Muscle of leg (tissue), 3 donors: ENCODE measurements at regions not wholly inside any gene's neighbourhood (a gene's known extent, or its start where the extent isn't known, plus 50 kb on each side); places are given as distances from the start of the nearest gene placed in this dataset.

Source experiments
- DNase-seq: peaks from one replicate; pipeline ENCODE4 v3.0.0; 2013
- H3K27ac ChIP-seq: one replicate; pipeline ENCODE4 v1.5.1; 2013; ENCODE audit warnings: mild to moderate bottlenecking, low read length, control low read depth
- H3K27me3 ChIP-seq: one replicate; pipeline ENCODE4 v1.6.1; 2013; ENCODE audit warnings: low read length; ENCODE audit not compliant: control insufficient read depth, insufficient read depth
- H3K36me3 ChIP-seq: one replicate; pipeline ENCODE4 v1.6.1; 2013; ENCODE audit warnings: low read length; ENCODE audit not compliant: control insufficient read depth, insufficient read depth
- H3K4me1 ChIP-seq: one replicate; pipeline ENCODE4 v1.6.1; 2013; ENCODE audit warnings: low read length; ENCODE audit not compliant: control insufficient read depth, insufficient read depth
- H3K4me3 ChIP-seq: one replicate; pipeline ENCODE4 v1.5.1; 2013; ENCODE audit warnings: low read length, control low read depth
- H3K9me3 ChIP-seq: replicated peaks from 2 replicates; pipeline ENCODE4 v1.6.1; 2013; ENCODE audit warnings: low read depth, low read length; ENCODE audit not compliant: control insufficient read depth
- WGBS: methylation state at CpG from one replicate; pipeline ENCODE4 v1.1.5; 2013; ENCODE audit warnings: missing lambda C conversion rate; ENCODE audit not compliant: insufficient coverage; 5-methylcytosine and 5-hydroxymethylcytosine counted together

GRCh38 chr5:92484484-92484883, 1096.5 kb downstream of the NR2F1-AS1 start:
- no peaks in the 10 kb centered on the region for H3K27me3 ChIP-seq
- no peak overlapping the region for H3K4me3 ChIP-seq
- no peaks in the 10 kb centered on the region for H3K36me3 ChIP-seq
- DNase-seq = no peak
- no peaks in the 10 kb centered on the region for H3K9me3 ChIP-seq
- H3K4me1 ChIP-seq = no peaks in the 10 kb centered on the region
- H3K27ac ChIP-seq = no peak overlapping the region

DNA sequence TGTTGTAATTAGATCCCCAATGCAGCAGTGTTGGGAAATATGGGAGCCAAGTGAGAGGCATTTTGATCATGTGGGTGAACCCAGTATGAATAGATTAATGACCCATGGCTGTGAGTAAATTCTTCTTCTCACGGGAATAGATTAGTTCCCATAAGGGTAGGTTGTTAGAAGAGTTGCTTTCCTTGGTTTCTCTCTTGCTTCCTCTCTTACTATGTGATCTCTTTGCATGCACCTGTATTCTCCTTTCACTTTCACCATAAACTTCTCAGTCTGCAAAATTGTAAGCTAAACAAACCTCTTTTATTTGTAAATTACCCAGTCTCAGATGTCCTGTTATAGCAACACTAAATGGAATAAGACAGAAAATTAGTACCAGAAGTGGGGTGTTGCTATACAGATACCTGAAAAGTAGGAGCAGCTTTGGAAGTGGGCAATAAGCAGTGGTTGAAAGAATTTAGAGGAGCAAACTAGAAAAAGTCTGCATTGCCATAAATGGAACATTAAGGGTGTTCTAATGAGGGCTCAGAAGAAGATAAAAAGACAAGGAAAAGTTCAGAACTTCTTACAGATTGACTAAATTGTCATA, 1090.0 kb upstream of the ARRDC3 start:
- no peak for DNase-seq
- no peaks in the 10 kb centered on the region for H3K27me3 ChIP-seq
- H3K36me3 ChIP-seq = no peaks in the 10 kb centered on the region
- H3K4me3 ChIP-seq = no peak overlapping the region
- H3K27ac ChIP-seq = no peak overlapping the region
- no peaks in the 10 kb centered on the region for H3K4me1 ChIP-seq
- WGBS = no CpG with 5 or more reads among the region's 1 CpG
- H3K9me3 ChIP-seq = peaks cover 6% of the 10 kb centered on the region

DNA sequence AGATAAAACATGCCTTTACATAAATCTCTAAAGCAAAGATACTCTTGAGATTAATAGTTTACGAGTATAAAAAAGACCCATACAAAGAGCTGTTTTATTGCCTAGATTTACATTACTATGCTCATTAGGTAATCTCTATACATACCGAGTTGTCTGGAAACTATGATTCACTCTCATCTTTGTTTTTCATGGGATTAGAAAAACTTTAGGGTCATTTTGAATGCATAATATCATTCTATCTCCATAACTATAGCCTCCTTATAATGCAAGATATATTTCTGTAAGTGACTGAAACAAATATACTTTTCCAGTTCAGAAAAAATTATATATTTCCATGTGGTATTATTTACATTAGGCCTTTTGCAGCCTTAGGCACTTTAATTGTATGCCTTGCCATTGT, 1088.7 kb upstream of the ARRDC3 start:
- Histone ChIP-seq H3K9me3 (peaks cover 6% of the 10 kb centered on the region), H3K27me3 (no peaks in the 10 kb centered on the region), H3K4me1 (no peaks in the 10 kb centered on the region), H3K27ac (no peak overlapping the region), H3K36me3 (no peaks in the 10 kb centered on the region), H3K4me3 (no peak overlapping the region)
- DNase-seq = no peak
- WGBS = no CpG with 5 or more reads among the region's 2 CpGs

DNA sequence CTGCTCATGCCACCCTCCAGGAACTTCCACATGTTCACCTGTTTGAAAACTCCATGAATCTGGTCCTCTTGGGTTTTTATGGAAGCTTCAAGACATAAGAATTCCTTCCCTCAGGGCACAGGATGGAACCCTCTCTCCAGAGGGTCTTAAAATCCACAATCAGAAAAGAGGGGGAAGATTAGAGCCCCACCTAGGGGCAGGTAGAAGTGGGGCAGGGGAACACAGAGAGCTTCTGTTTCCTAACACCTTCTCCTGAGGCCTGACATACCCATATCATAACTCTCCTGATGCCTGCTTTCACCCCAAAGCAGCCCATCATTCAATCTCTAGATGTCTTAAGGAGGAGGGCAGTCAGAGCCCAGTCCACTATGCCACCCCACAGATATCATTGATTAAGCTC, 1087.7 kb upstream of the ARRDC3 start:
- Histone ChIP-seq H3K9me3 (peaks cover 6% of the 10 kb centered on the region), H3K27me3 (no peaks in the 10 kb centered on the region), H3K4me3 (no peak overlapping the region), H3K36me3 (no peaks in the 10 kb centered on the region), H3K4me1 (no peaks in the 10 kb centered on the region), H3K27ac (no peak overlapping the region)
- no peak for DNase-seq

- DNase-seq = no peak
- Histone ChIP-seq H3K4me3 (no peak overlapping the region), H3K27me3 (no peaks in the 10 kb centered on the region), H3K36me3 (no peaks in the 10 kb centered on the region), H3K27ac (no peak overlapping the region), H3K4me1 (no peaks in the 10 kb centered on the region), H3K9me3 (peaks cover 5% of the 10 kb centered on the region)
- WGBS = 34% methylated on average over 3 of the region's 4 CpGs
These were observed 1085.2 kb upstream of the ARRDC3 start for GRCh38 chr5:92468295-92468694.

DNA sequence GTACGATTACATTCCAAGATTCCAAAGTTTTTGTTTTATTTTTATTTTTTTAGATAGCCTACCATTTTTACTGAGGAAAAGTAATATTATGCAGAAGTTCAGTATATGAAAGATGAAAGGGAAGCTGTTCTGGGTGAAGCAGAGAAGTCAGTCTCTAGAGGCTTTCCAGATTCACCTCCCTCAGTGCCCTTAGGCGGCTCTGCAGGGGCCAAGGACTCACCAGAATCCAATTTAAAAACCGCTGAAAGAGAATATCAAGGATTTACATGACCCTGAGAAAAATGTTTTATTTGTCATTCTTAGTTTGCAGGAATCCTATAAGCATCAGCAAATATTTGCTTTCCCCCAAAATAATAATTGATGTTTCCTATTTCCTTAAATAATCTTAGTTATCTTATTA, 1084.6 kb upstream of the ARRDC3 start:
- H3K4me1 ChIP-seq = no peaks in the 10 kb centered on the region
- DNase-seq = no peak
- no peak overlapping the region for H3K4me3 ChIP-seq
- H3K27me3 ChIP-seq = no peaks in the 10 kb centered on the region
- no CpG with 5 or more reads among the region's 3 CpGs for WGBS
- no peaks in the 10 kb centered on the region for H3K9me3 ChIP-seq
- H3K27ac ChIP-seq = no peak overlapping the region
- no peaks in the 10 kb centered on the region for H3K36me3 ChIP-seq

GRCh38 chr5:92460505-92460904, 1077.4 kb upstream of the ARRDC3 start:
- no CpG with 5 or more reads among the region's 2 CpGs for WGBS
- no peaks in the 10 kb centered on the region for H3K9me3 ChIP-seq
- H3K27ac ChIP-seq = no peak overlapping the region
- H3K4me1 ChIP-seq = no peaks in the 10 kb centered on the region
- H3K36me3 ChIP-seq = no peaks in the 10 kb centered on the region
- no peaks in the 10 kb centered on the region for H3K27me3 ChIP-seq
- H3K4me3 ChIP-seq = no peak overlapping the region
- DNase-seq = no peak

GRCh38 chr5:92459654-92460053, 1076.5 kb upstream of the ARRDC3 start:
- no peak overlapping the region for H3K4me3 ChIP-seq
- H3K27ac ChIP-seq = no peak overlapping the region
- H3K36me3 ChIP-seq = no peaks in the 10 kb centered on the region
- no peaks in the 10 kb centered on the region for H3K9me3 ChIP-seq
- no peaks in the 10 kb centered on the region for H3K4me1 ChIP-seq
- WGBS = no CpG with 5 or more reads among the region's 1 CpG
- peak; percentile 47 for DNase-seq
- H3K27me3 ChIP-seq = no peaks in the 10 kb centered on the region

- Histone ChIP-seq H3K9me3 (no peaks in the 10 kb centered on the region), H3K36me3 (no peaks in the 10 kb centered on the region), H3K4me1 (no peaks in the 10 kb centered on the region), H3K27me3 (no peaks in the 10 kb centered on the region), H3K27ac (no peak overlapping the region), H3K4me3 (no peak overlapping the region)
- WGBS = no CpG with 5 or more reads among the region's 3 CpGs
- no peak for DNase-seq
These were observed 1071.9 kb upstream of the ARRDC3 start for GRCh38 chr5:92455011-92455410.

- WGBS = no CpG with 5 or more reads among the region's 2 CpGs
- Histone ChIP-seq H3K9me3 (peaks cover 2% of the 10 kb centered on the region), H3K27ac (no peak overlapping the region), H3K4me3 (no peak overlapping the region), H3K27me3 (no peaks in the 10 kb centered on the region), H3K4me1 (no peaks in the 10 kb centered on the region), H3K36me3 (no peaks in the 10 kb centered on the region)
- no peak for DNase-seq
These were observed 1061.8 kb upstream of the ARRDC3 start for GRCh38 chr5:92444888-92445287.

DNA sequence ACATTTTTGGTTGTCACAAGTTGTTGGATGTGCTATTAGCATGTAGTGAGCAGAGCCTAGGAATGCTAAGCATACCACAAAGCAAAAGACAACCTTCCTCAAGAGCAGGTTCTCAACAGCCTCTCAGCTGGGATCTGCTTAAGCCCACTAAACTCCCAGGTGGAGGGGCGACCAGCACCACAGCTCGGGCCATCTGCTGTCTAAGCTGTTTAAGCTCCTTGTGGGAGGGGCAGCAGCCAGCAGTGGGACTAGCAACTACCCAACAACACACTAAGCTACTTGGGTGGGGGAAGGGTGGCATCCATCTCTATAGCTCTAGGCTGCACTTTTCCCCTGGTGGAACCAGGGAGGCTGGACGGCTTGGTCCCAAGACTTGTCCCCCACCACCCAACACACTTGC, 1052.7 kb upstream of the ARRDC3 start:
- H3K36me3 ChIP-seq = no peaks in the 10 kb centered on the region
- H3K4me3 ChIP-seq = no peak overlapping the region
- no peak for DNase-seq
- no peaks in the 10 kb centered on the region for H3K27me3 ChIP-seq
- no peaks in the 10 kb centered on the region for H3K4me1 ChIP-seq
- H3K9me3 ChIP-seq = peaks cover 7% of the 10 kb centered on the region
- no peak overlapping the region for H3K27ac ChIP-seq
- WGBS = 100% methylated on average over 1 of the region's 3 CpGs
